A549 (cell line): ENCODE measurements at regions not wholly inside any gene's neighbourhood (a gene's known extent, or its start where the extent isn't known, plus 50 kb on each side); places are given as distances from the start of the nearest gene placed in this dataset.
A peak's percentile ranks its signal among the peaks of the same experiment; 100 is the strongest.

Source experiments
- ATAC-seq, 2 experiments: fragments of 200-7000 bp in 1 of 2; fragments of >200 bp in 1 of 2; cut with Nextera tagmentation in 1 of 2; cut with Tn5 transposase in 1 of 2; 3 replicates each; pipeline versions ENCODE4 v1.8.0 to v1.9.1; 2018 to 2020; ENCODE audit warnings: mild to moderate bottlenecking in 1 of 2, moderate library complexity in 1 of 2
- CTCF ChIA-PET: fragments of 300-600 bp; sonication (Branson Sonifier 250); formaldehyde crosslinking; extraction: SDS; loops from one replicate; lab custom pipeline; 2021; ENCODE audit warnings: antibody characterized with exemption, inconsistent platforms; lab: Yijun Ruan, JAX
- POLR2A ChIA-PET: fragments of 350-600 bp; formaldehyde crosslinking; extraction: SDS; loops from one replicate; lab custom pipeline; 2021; ENCODE audit warnings: antibody characterized with exemption, inconsistent platforms; lab: Yijun Ruan, JAX
- DNase-seq, 2 experiments: peaks; one replicate each; pipeline versions ENCODE4 v3.0.0 to v3.0.0-alpha.2; 2011 to 2016; ENCODE audit warnings: low read depth in 1 of 2, low spot score in 1 of 2
- FAIRE-seq: peaks from 2 replicates; lab custom pipeline; 2011; peaks lifted over from hg19 to GRCh38; lab: Jason Lieb, UNC
- H3K27ac ChIP-seq, 2 experiments: fragments of >200 bp; sonication (Bioruptor Twin); formaldehyde crosslinking; 3 replicates each; pipeline ENCODE4 v1.5.1; 2016 to 2017
- H3K4me1 ChIP-seq: fragments of >200 bp; sonication (Bioruptor Twin); formaldehyde crosslinking; 3 replicates; pipeline ENCODE4 v1.6.1; 2016
- H3K4me2 ChIP-seq: fragments of >200 bp; sonication (Bioruptor Twin); formaldehyde crosslinking; 3 replicates; pipeline ENCODE4 v1.6.1; 2016
- H3K4me3 ChIP-seq: fragments of >200 bp; sonication (Bioruptor Twin); formaldehyde crosslinking; 3 replicates; pipeline ENCODE4 v1.5.1; 2016
- H3K9me3 ChIP-seq: fragments of >200 bp; sonication (Bioruptor Twin); formaldehyde crosslinking; 3 replicates; pipeline ENCODE4 v1.6.1; 2016
- BHLHE40 ChIP-seq: IDR thresholded peaks from 2 replicates; pipeline ENCODE4 v1.6.1; 2012; ENCODE audit warnings: low read depth, low read length, inconsistent platforms
- CBX2 ChIP-seq: fragments of 200-600 bp; sonication (generic); IDR thresholded peaks from 2 replicates; pipeline ENCODE4 v1.6.1; 2016; ENCODE audit warnings: low read depth, mild to moderate bottlenecking, borderline replicate concordance
- CBX8 ChIP-seq: fragments of 200-600 bp; sonication (generic); IDR thresholded peaks from 2 replicates; pipeline ENCODE4 v1.6.1; 2016
- CTCF ChIP-seq: fragments of >200 bp; sonication (Bioruptor Twin); formaldehyde crosslinking; IDR thresholded peaks from 3 replicates; pipeline ENCODE4 v1.5.1; 2016
- FOSB ChIP-seq: fragments of 250-450 bp; sonication (Bioruptor Pico); IDR thresholded peaks from 2 replicates; pipeline ENCODE4 v1.5.0; 2020; ENCODE audit warnings: mild to moderate bottlenecking, moderate library complexity
- JUNB ChIP-seq: fragments of >200 bp; sonication (Bioruptor Twin); formaldehyde crosslinking; IDR thresholded peaks from 2 replicates; pipeline ENCODE4 v1.6.1; 2016
- KDM5A ChIP-seq: fragments of 200-600 bp; sonication (generic); IDR thresholded peaks from 2 replicates; pipeline ENCODE4 v1.6.1; 2016; ENCODE audit warnings: antibody characterized with exemption, mild to moderate bottlenecking
- MAFK ChIP-seq: fragments of 450-650 bp; IDR thresholded peaks from 2 replicates; pipeline ENCODE4 v1.6.1; 2014; ENCODE audit not compliant: partially characterized antibody
- MAZ ChIP-seq: fragments of 150-350 bp; IDR thresholded peaks from 2 replicates; pipeline ENCODE4 v1.6.1; 2014; ENCODE audit warnings: antibody characterized with exemption, low read depth, low read length, borderline replicate concordance
- NPAS2 ChIP-seq: fragments of 250-450 bp; sonication (Bioruptor Pico); IDR thresholded peaks from 2 replicates; pipeline ENCODE4 v1.8.0; 2022; ENCODE audit warnings: mild to moderate bottlenecking, moderate library complexity, borderline replicate concordance
- PHF8 ChIP-seq: fragments of 200-600 bp; sonication (generic); IDR thresholded peaks from 2 replicates; pipeline ENCODE4 v1.6.1; 2016; ENCODE audit warnings: low read depth, mild to moderate bottlenecking, antibody characterized with exemption, moderate library complexity, borderline replicate concordance
- POLR2A ChIP-seq: IDR thresholded peaks from 2 replicates; pipeline ENCODE4 v1.6.1; 2012; ENCODE audit warnings: mild to moderate bottlenecking, low read length
- REST ChIP-seq: fragments of 200-600 bp; sonication (generic); IDR thresholded peaks from 2 replicates; pipeline ENCODE4 v1.6.1; 2016; ENCODE audit warnings: antibody characterized with exemption, mild to moderate bottlenecking, moderate library complexity
- RNF2 ChIP-seq: fragments of 200-600 bp; sonication (generic); IDR thresholded peaks from 2 replicates; pipeline ENCODE4 v1.6.1; 2016; ENCODE audit warnings: low read depth, mild to moderate bottlenecking, antibody characterized with exemption, moderate library complexity, borderline replicate concordance
- TFCP2L1 ChIP-seq: fragments of 250-450 bp; sonication (Bioruptor Pico); IDR thresholded peaks from 2 replicates; pipeline ENCODE4 v1.5.0; 2021; ENCODE audit warnings: mild to moderate bottlenecking
- WGBS: methylation state at CpG from one replicate; pipeline ENCODE4 v1.1.6; 2017; ENCODE audit errors: missing lambda C conversion rate; 5-methylcytosine and 5-hydroxymethylcytosine counted together

- TF ChIP-seq CTCF = no peak
These were observed 263.6 kb downstream of the UACA start (continued) for GRCh38 chr15:70499791-70500190.

- H3K4me1 ChIP-seq = peaks cover 37% of the 10 kb centered on the region
- H3K4me2 ChIP-seq = no peak overlapping the region
- whole genome bisulfite sequencing = 97% methylated on average over 12 of the region's 12 CpGs
- CTCF ChIA-PET = interaction anchor here (0.8 to 20.4 kb wide), 6 partner anchors 9 to 400 kb away, joined by 3 to 228 read pairs (median 5); no protein-coding TSS in a partner anchor
- POLR2A ChIA-PET = no interaction called here
- FAIRE-seq (no peak), DNase-seq (no peak), ATAC-seq (no peak)
- peak overlapping the region in 1 of 2 experiments; percentile 93; a peak in 3 of 6 replicates for H3K27ac ChIP-seq
- no peak overlapping the region for H3K4me3 ChIP-seq
- no peaks in the 10 kb centered on the region for H3K9me3 ChIP-seq
- TF ChIP-seq PHF8 = no peak
- no peak for TF ChIP-seq MAZ
- TF ChIP-seq CBX8 = no peak
- TF ChIP-seq JUNB = no peak
- no peak for TF ChIP-seq REST
These were observed 265.2 kb downstream of the UACA start for GRCh38 chr15:70498096-70498626.

- no peak overlapping the region for H3K4me3 ChIP-seq
- H3K27ac ChIP-seq = peak overlapping the region in 1 of 2 experiments; percentile 93; a peak in 3 of 6 replicates
- ChIA-PET CTCF (interaction anchor here (0.8 to 20.4 kb wide), 6 partner anchors 8 to 399 kb away, joined by 3 to 228 read pairs (median 5); no protein-coding TSS in a partner anchor), POLR2A (no interaction called here)
- H3K9me3 ChIP-seq = no peaks in the 10 kb centered on the region
- no peak overlapping the region for H3K4me2 ChIP-seq
- FAIRE-seq (no peak), ATAC-seq (no peak), DNase-seq (no peak)
- 79% methylated on average over 7 of the region's 7 CpGs for WGBS
- no peak for TF ChIP-seq CBX8
- no peak for TF ChIP-seq RNF2
- TF ChIP-seq MAFK = no peak
- no peak for TF ChIP-seq TFCP2L1 (CRISPR knock-in tag)
- no peak for TF ChIP-seq NPAS2 (CRISPR knock-in tag)
- TF ChIP-seq POLR2A = no peak
- TF ChIP-seq FOSB (CRISPR knock-in tag) = no peak
- TF ChIP-seq KDM5A = no peak
- no peak for TF ChIP-seq BHLHE40
- TF ChIP-seq CBX2 = no peak
- peaks cover 42% of the 10 kb centered on the region for H3K4me1 ChIP-seq
These were observed 265.7 kb downstream of the UACA start for GRCh38 chr15:70497661-70498060.
